Forelimb muscle (tissue), 1 donor: ENCODE measurements at regions not wholly inside any gene's neighbourhood (a gene's known extent, or its start where the extent isn't known, plus 50 kb on each side); places are given as distances from the start of the nearest gene placed in this dataset.
"Not testable (repeated sequence)": the region's sequence is repeated elsewhere in the genome, so short reads cannot be mapped to it uniquely, and the experiment has no call there.

Source experiments
- DNase-seq: peaks from one replicate; pipeline ENCODE4 v3.0.0-alpha.2; 2013; ENCODE audit warnings: low read depth

- DNase-seq = no peak
These were observed 247.1 kb upstream of the ELAVL2 start for GRCh38 chr9:24073007-24073592.

GRCh38 chr9:24071716-24072115, 245.7 kb upstream of the ELAVL2 start:
- DNase-seq = no peak

GRCh38 chr9:24071091-24071490, 245.1 kb upstream of the ELAVL2 start:
- peak; percentile 16 for DNase-seq

- not testable (repeated sequence) for DNase-seq
These were observed 241.1 kb upstream of the ELAVL2 start for GRCh38 chr9:24067107-24067506.

- DNase-seq = no peak
These were observed 233.6 kb upstream of the ELAVL2 start for GRCh38 chr9:24059651-24060050.

GRCh38 chr9:24051587-24051986, 225.5 kb upstream of the ELAVL2 start:
- DNase-seq = no peak

DNA sequence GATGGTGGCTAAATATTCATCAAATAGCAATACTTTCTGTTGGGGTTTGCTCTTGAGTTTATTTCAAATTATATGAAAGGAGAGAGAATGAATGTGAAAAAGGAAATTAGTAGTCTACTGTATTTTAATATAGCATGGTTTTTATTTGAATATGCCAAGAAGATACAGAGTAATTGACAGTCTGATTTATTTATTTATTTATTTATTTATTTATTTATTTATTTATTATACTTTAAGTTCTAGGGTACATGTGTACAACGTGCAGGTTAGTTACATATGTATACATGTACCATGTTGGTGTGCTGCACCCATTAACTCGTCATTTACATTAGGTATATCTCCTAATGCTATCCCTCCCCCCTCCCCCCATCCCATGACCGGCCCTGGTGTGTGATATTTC, 224.2 kb upstream of the ELAVL2 start:
- DNase-seq = not testable (repeated sequence)

DNA sequence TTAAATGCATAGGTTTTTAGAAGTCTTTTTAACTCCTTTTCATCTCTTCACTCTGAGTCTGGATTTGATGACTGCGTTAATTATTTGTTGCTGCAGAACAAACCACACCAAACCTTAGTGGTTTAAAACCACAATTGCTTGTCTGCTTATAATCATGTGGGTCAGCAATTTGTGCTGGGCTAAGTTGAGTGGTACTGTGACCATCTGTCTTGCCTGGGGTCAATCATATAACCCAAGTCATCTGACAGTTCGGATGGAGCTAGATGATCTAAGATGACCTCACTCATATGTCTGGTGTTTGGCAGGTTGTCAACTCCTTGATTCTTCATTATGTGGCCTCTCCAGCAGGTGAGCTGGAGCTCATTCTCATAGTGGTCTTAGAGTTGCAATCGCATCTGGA, 219.1 kb upstream of the ELAVL2 start:
- no peak for DNase-seq

- DNase-seq = no peak
These were observed 218.5 kb upstream of the ELAVL2 start for GRCh38 chr9:24044576-24044975.

DNA sequence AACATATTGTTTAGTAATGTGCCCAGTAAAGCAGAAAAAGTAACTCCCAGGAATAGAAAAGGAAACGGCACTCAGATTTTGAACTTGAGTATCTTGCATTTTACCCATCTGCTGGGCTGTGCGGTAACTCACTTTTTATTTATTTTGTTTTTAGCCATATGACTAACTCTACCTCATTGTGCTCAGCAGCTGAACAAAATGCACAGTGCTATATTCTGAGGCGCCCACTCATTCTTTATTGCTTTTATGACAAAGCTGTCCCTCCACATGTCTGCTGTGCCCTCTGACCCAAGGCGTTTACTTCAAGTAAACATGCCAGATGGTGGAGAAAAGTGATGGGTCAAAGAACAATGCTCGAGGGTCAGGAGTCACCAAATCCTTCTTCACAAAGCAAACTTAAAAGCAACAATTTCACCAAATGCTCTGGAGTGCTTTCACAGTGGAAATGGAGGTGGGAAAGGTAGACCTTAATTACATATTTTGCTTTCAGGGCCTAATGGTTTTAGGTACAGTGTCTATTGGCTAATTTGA, 215.2 kb upstream of the ELAVL2 start:
- no peak for DNase-seq

DNA sequence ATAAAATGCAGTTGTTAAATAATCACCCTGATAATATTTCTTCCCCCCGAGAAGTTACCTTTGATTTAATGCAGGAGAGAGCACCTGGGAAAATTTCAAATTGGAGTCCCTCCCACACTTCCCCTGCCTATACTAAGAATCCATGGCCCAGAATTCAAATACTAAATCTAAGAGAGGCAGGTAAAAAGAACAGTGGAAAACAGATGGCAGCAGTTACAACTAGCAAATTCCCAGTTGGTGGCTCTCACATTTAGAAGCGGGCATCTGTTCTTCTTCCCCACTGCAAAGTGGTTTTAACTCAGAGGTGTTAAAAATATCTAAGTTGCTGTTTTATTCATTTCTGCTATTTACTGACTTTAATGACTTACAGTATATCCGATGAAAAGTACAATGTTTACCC, 210.4 kb upstream of the ELAVL2 start:
- DNase-seq = no peak

DNA sequence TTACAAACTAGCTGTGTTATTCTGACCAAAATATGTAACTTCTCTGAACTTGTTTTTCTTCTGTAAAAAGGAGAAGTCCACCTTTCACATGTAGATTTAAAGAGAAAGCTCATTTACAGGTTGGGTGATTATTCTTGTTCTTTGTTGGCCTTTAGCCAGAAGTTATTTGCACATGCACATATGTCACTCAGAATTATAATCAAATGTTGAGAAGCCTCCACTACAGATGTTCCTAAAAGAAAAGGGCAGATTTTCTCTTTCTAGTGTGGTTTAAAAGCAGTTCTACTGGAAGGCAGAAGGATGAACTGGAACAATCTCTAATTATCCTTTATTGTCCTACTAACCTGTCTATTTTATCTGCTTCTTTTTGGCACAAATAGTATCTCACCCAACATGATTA, 209.8 kb upstream of the ELAVL2 start:
- DNase-seq = no peak

GRCh38 chr9:24011881-24012280, 185.8 kb upstream of the ELAVL2 start:
- no peak for DNase-seq

GRCh38 chr9:24011009-24011717, 185.1 kb upstream of the ELAVL2 start:
- DNase-seq = no peak

- DNase-seq = no peak
These were observed 183.3 kb upstream of the ELAVL2 start for GRCh38 chr9:24009322-24009721.

DNA sequence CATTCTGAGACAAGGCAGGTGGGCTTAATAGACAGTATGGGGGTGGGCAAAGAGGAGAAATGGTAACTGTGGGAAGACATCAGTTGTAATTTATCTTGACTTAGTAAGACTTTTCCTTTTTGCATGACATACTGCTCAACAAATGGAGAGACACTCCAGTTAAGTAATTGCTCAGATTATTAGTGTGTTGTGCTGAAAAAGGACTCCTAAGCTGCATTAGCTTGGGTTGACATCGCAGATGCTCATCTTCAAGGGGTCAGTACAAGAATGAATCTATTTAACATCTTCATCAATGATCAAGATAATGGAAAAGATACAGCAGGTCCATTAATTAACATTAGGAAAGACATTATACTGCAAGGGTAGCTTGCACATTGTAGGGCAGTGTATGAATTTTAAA, 181.1 kb upstream of the ELAVL2 start:
- no peak for DNase-seq

DNA sequence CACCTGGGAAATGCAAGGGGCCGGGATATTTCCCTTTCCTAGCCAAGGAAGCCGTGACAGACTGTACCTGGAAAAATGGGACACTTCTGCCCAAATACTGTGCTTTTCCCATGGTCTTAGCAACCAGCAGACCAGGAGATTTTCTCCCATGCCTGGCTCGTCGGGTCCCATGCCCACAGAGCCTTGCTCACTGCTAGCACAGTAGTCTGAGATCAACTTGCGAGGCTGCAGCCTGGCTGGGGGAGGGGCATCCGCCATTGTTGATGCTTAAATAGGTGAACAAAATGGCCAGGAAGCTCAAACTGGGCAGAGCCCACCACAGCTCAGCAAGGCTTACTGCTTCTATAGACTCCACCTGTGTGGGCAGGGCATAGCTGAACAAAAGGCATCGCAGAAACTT, 165.8 kb upstream of the ELAVL2 start:
- DNase-seq = not testable (repeated sequence)

DNA sequence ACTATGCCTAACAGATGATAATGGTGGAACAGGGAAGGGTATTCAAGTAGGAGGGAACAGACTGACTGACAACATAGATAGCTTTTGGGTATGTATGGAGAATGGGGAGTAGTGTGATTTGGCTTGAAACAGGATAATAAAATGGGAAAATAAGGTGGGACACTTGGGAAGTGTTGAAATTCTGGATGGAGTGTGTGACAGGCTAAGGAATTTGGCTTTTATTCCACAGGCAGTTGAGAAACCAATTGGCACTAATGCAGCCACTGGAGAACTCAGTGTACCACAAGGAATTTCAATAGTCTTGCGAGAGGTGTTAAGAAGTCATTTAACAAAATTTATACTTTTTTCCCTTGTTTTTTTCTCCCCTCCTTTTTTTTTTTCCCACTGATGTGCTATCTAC, 153.5 kb upstream of the ELAVL2 start:
- no peak for DNase-seq

DNA sequence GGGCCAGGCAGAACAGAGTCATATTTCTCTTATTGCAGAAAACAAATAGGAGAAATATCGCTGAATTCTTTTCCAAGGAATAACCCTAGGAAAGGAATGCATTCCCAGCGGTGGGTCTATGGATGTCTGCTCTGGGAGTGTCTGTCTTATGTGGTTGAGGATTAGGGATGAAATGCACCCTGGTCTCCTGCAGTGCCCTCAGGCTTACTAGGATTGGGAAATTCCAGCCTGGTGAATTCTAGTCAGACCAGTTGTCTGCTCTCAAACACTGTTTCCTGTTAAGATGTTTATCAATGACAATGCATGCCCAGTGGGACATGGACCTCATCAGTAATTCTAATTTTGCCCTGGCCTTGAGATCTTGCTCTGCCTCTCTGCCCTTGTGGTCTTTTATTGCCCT, 136.1 kb upstream of the ELAVL2 start:
- no peak for DNase-seq

GRCh38 chr9:23945897-23946296, 119.9 kb upstream of the ELAVL2 start:
- no peak for DNase-seq

- DNase-seq = no peak
These were observed 115.0 kb upstream of the ELAVL2 start for GRCh38 chr9:23941051-23941450.

DNA sequence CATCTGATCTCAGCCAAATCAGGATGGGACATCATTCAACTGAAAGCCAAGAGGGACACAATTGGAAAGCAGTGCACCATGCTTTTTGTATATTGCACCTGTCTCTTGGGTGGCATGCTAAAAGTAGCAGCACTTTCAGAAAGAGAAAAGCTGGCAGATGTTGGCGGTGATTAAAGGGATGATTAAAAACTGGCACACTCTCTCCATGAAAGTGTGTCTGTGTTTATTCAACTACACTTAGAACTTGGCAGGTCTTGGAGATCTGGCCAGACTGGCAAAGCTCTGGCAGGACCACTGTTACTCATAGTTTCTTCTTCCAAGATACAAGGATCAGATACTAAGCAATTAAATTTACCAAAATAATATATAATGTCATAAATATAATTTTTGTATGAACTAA, 112.9 kb upstream of the ELAVL2 start:
- no peak for DNase-seq

GRCh38 chr9:23934291-23934906, 108.4 kb upstream of the ELAVL2 start:
- no peak for DNase-seq
